ENCODE measurements at regions not wholly inside any gene's neighbourhood (a gene's known extent, or its start where the extent isn't known, plus 50 kb on each side); places are given as distances from the start of the nearest gene placed in this dataset.

DNA sequence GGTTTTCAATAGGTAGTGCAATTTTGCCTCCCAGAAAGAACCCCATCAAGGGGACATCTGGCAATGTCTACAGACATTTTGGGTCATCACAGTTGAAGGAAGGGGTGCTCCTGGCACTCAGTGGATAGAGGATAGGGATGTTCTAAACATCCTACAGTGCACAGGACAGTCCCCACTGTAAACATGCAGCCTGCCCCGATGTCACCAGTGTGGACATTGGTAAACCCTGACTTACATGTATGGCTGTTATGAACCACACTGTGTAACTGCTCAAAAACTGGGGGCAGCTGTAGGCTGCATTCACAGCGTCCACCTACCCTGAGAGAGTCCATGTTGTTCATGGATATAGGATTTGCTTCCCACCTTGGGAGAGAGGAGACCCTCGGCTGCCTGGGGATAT is 79.3 kb upstream of the FOXQ1 start:
- TF ChIP-seq POLR2AphosphoS5 (IDR thresholded peaks at IDR 0.05; ENCODE audit: low read depth, low read length) (no peak), SIN3A (IDR thresholded peaks at IDR 0.05; ENCODE audit: borderline replicate concordance, insufficient read depth, low read length) (no peak)
- TF ChIP-seq, protein P1, sequence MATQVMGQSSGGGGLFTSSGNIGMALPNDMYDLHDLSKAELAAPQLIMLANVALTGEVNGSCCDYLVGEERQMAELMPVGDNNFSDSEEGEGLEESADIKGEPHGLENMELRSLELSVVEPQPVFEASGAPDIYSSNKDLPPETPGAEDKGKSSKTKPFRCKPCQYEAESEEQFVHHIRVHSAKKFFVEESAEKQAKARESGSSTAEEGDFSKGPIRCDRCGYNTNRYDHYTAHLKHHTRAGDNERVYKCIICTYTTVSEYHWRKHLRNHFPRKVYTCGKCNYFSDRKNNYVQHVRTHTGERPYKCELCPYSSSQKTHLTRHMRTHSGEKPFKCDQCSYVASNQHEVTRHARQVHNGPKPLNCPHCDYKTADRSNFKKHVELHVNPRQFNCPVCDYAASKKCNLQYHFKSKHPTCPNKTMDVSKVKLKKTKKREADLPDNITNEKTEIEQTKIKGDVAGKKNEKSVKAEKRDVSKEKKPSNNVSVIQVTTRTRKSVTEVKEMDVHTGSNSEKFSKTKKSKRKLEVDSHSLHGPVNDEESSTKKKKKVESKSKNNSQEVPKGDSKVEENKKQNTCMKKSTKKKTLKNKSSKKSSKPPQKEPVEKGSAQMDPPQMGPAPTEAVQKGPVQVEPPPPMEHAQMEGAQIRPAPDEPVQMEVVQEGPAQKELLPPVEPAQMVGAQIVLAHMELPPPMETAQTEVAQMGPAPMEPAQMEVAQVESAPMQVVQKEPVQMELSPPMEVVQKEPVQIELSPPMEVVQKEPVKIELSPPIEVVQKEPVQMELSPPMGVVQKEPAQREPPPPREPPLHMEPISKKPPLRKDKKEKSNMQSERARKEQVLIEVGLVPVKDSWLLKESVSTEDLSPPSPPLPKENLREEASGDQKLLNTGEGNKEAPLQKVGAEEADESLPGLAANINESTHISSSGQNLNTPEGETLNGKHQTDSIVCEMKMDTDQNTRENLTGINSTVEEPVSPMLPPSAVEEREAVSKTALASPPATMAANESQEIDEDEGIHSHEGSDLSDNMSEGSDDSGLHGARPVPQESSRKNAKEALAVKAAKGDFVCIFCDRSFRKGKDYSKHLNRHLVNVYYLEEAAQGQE (IDR thresholded peaks at IDR 0.05; ENCODE audit: insufficient read depth in 1 of 2, low read depth in 2 of 2, low read length in 2 of 2) = no peak
